Fibroblast of peridontal ligament (primary cell): ENCODE measurements at regions not wholly inside any gene's neighbourhood (a gene's known extent, or its start where the extent isn't known, plus 50 kb on each side); places are given as distances from the start of the nearest gene placed in this dataset.

Experiments
- DNase-seq: peaks from one replicate; pipeline ENCODE4 v3.0.0-alpha.2; 2010; ENCODE audit errors: extremely low read depth

DNA sequence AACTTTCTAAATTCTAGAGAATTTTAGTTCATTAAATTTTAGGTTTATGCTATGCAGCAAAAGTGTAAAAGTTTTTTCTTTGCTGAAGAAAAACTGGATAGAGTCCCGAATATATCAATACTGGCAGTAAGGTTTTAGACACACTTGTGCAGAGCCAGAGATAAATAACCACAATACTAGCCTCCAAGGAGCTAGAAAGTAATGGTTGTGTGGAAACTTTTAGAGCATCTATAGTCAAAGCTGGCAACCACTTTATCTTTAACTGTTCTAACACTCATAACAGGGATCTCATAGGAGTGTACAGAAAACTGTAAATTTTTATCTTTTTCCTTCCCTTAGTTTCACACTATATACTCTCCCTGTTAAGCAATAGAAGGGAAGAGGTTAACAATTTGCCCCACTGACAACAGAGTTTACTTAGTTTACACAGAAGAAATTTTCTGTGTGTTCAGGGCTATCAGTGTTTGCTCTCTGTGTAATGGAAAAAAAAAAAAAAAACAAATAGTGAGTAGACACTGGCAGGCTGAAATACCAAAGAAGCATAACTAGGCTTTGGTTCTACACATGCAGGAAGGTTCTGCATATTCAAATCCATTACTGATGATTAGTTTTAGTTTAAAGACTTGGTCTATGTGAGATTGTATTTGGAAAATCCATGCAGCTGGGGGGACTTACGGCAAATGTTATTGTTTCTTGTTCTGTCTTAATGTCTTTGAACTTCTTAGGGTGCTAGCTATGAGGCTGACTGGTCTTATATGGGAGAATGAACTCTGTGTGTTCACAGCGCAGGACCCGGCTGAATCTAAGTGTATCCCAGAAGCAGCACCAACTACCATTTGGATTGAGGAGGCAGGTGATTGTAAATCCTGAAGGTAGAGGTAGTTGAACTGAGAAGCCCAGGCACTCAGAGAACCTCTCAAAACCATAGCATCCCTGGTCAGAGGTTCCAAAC lies 187.6 kb downstream of the PCSK1 start:
- peak; percentile 31 for DNase-seq

DNA sequence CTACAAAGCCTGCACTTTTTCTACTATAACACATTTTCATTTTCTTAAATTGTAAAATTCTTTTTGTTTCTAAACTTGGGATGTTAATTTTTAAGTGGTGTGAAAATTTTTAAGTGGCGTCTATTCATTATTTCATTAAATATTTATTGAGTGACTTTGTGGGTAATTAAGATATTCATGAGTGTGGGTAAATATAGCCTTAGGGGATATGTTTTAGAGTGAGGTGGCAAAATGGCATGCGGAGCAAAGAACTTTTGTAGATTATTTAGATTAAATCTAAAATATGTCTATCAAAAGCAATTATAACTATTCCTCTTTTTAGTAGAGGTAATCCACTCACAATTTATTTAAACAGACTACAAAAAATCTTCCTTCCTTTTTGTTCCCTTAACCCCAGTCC lies 188.4 kb downstream of the PCSK1 start:
- DNase-seq = no peak

DNA sequence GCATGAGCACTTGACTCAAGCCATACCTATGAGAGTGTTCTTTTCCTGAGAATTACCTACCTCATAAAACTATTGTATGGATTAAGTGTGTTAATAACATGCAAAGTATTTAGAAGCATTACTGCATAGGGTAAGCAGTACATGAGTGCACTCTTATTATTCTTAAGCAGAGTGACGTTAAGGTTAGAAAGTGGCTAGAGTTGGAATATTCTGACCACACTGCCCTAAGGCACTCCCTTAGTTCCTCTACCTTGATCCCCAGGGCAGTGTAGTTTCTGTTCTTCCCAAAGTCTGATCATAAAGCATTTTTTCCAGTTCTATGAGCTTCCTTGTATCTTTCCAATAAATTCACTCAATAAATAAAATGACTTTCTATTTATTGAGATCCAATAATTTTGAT lies 189.2 kb downstream of the PCSK1 start:
- no peak for DNase-seq

DNA sequence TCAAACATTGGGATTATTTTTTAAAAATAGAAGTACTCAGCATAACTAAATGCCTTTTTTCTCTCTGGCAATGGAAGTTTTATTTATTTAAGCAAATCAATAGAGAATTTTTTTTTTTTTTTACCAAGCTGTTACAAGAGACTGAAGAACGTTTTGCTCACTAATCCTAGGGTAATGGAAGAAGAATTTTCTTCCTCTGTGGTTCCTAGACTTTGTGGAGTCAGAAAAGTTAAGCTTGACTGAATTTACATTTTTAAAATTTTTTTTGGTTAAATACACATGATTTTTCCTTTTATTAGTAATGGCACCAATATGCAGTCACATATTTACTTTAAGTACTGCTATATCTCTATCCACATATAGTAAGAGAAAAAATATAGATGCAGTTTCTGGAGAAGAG lies 189.8 kb downstream of the PCSK1 start:
- DNase-seq = peak; percentile 72

DNA sequence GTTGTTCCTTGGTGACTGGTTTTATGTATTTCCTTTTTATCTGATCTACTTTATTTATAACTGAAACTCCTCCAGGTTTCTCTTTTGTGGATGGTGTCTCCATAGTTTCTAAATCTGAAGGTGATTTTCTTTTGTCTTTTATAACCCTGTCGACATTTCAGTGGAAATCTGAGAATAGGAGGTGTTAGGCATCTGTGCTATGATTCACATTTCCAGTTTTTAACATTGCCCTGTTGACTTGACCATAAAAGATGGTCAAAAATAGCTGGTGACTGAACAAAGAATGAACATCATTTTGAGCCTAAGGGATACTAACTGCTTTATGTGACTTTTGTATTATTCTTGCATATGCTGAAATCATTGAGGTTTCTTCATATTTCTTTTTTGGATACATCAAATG lies 190.5 kb downstream of the PCSK1 start:
- DNase-seq = no peak

DNA sequence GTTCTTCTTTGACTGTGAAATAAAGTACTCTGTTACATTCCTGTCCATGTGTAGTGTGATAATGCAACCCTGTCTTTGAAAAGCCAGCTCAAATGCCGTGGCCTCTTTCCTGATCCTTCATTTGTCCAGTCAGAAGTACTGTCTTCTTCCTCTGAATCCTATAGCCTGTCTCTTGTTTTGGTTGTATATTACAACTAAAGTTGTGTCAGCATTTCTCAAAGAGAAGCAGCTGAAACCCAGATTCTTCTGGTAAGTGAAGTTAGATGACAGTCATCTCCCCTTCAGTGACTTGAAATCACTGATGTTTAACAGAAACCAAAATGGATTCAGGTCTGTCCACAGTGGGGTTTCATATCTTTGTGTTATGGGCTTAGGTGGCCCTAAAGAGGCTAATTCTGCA lies 196.2 kb downstream of the PCSK1 start:
- DNase-seq = no peak

DNA sequence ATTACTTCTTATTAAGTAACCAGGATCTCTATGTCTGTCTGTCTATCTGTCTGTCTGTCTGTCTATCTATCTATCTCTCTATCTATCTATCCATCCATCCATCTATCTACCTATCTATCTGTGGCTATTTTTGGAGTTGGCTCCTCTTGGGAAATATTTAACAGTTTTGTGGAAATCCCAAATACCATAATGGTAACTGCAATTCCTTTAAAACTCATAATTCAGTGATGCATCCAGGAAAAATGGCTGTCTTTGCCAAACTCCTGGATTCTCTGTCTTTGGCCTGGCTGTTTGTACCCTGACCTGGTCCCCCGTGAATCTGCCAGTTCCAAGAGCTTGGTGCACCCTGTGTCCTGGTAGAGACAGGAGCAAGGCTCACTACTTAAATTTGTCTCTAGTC lies 197.0 kb downstream of the PCSK1 start:
- DNase-seq = peak; percentile 41

DNA sequence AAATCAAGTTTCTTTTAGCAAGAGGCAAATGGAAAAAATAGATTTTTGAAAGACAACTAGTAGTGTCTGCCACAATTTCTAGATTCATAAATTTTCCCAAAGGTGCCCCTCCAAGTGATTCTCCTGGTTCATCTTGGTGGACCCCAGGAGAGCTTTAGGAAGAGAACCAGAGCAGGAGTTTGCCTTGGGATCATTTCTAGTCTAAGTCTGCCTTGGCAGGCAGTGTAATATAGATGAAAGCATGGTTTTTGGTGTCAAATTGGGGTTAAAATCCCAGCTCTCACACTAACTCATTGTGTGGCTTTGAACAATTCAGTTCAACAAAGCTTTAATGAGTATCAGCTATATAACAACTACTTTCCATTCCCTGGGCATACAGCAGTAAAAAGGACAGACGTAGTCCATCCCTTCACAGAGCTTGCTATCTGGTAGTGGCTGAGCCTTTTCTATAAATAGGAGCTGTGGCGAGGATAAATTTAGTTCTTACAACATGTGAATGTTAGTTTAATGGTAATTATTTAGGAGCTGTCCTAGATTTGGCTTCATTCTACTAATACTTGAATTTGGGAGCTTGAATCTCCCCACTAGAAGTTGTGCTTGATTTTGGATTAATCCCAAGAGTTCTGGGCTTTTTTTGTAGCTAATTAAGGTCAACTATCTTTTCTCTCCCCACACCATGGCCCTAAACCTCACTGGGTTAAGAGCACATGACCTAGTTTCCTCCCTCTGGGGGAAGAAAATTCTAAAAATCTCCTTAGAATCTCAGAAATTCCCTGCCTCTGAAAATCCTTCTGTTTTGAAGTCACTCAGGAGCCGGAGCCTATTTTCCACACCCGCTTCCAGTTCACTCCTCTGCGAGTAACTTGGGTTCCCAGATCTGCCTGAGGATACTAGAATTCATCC lies 197.8 kb downstream of the PCSK1 start:
- DNase-seq = peak; percentile 47

DNA sequence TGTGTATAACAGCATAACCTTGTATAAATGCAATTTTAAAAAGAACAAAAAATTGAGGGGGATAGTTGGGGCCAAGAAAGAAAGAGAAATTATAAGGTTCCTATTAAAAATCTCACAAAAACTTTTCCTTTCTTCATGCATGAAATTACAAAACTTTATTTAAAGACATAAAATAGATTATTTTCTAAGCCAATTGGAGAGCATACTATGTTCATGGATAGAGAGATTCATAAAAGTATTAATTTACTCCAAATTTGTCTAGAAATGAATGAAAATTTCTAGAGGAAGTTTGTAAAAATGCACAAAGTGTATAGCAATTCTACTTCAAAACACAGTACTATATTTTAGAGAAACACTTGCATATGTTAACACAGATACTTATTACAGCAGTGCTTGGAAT lies 200.4 kb downstream of the PCSK1 start:
- no peak for DNase-seq

DNA sequence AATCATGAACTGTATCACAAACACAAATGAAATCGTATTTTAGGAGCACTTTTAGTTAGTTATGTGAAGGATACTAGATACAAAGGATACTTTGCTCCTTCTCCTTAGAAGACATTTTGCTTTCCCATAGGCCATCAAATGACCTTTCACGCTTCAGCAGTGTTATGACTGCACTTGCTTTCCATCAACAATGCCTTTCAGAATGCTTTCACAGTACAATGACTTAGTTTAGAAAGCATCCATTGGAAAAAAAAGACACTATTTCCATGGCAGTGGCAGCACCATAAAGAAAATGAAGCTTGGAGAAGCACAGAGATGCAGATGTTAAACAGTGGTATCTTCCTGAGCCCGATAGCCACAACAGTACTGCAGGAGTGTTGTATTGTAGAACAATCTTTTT lies 203.9 kb downstream of the PCSK1 start:
- no peak for DNase-seq

DNA sequence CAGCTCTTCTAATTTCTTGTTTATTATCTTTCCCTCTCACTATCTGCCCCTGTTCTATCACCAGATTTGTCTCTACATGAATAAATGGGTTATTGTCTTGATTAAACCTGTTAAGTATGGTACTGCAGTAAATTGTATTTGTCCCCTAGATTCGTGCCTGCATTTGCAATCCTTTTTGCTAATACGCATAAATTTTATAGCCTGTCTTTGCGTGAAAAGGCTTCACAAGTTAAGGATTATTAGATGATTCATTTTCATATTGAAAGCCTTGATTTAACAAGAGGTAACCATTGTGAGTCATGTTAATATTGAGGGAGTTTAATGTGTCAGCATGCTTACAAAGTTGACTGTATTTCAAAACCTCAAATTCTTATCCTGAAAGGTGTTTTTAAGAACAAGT lies 204.6 kb downstream of the PCSK1 start:
- no peak for DNase-seq

DNA sequence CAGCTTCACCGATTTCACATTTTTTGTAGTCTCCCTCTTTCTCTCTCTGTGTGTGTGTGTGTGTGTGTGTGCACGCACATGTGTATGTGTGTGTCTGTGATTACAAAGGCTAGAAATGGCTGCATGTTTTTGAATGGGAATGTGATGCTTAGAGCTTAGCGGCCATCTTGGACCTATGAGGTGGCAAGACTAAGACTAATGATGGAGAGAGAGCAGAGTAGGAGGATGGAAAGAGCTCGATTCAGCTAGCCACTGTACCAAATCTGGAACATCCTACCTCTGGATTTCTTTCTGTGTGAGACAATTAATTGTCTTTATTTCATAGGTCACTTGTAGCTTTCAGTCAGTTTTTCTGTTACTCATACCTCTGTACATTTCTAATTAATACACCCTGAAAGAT lies 205.1 kb downstream of the PCSK1 start:
- no peak for DNase-seq

DNA sequence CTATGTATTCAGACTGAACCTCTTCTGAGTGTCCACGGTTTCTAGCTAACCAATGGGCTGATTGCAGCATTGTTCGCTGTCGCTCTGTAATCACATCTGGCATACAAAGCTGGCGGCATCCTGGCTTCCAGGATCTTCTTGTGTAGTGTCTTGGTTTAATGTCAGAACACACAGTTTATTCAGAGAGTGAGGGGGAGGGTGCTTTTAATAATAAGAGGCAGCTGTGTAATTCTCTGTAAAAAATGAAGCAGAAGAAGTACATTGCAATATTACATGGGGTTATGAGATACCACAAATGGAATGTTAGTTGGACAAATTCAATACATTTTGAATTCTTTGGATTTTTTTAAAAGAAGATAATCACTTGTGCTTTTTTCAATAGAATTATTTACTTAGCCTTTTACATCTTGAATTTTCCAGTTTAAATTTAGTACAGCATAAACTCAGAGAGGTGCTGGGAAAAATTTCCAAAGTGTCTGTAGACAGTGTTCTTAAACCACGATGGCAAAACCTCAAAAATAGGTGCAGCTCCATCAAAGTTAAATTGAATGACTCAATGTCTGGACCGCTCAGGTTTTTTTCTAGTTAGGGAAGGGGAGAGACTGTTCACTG lies 206.0 kb downstream of the PCSK1 start:
- peak; percentile 96 for DNase-seq

DNA sequence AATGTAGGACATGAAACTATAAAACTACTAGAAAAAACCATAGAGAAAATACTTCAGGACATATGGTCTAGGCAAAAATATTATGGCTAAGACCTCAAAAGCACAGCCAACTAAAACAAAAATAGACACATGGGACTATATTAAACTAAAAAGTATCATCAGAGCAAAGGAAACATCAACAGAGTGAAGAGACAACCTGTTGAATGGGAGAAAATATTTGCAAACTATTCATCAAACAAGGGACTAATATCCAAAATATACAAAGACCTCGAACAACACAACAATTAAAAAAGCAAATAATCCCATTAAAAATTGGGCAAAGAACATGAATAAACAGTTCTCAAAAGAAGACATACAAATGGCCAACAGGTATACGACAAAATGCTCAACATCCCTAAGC lies 210.9 kb downstream of the PCSK1 start:
- no peak for DNase-seq

DNA sequence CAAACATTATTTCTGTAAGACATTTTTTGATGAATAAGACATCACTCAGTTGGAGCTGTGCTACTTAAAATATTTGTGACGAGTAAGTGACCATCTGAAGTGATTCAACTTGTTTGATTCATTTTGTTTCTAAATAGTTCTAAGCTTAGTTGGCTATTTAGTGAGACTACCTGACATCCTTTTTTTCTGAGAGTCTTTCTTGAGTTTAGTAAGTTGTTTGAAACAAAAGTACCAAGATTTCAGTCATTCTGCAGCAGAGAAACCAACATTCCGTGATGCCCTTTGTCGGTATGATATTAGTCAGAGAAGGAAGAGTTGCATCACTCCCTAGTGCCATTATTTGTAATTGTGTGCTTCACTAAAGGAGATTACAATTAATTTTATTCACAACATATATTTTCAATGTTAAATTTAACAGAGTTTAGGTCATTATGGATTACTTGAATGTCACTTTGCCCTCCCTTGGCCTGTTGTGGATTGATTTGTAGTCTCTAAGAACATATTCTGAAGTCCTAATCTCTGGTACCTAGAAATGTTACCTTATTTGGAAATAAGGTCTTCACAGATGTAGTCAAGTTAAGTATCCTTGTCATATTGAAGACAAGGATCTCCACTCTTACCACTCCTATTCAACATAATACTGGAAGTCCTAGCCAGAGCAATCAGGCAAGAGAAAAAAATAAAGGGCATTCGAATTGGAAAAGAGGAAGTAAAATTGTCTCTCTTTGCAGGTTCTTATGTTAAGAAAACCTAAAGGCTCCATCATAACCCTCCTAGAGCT lies 212.2 kb downstream of the PCSK1 start:
- DNase-seq = peak; percentile 81

DNA sequence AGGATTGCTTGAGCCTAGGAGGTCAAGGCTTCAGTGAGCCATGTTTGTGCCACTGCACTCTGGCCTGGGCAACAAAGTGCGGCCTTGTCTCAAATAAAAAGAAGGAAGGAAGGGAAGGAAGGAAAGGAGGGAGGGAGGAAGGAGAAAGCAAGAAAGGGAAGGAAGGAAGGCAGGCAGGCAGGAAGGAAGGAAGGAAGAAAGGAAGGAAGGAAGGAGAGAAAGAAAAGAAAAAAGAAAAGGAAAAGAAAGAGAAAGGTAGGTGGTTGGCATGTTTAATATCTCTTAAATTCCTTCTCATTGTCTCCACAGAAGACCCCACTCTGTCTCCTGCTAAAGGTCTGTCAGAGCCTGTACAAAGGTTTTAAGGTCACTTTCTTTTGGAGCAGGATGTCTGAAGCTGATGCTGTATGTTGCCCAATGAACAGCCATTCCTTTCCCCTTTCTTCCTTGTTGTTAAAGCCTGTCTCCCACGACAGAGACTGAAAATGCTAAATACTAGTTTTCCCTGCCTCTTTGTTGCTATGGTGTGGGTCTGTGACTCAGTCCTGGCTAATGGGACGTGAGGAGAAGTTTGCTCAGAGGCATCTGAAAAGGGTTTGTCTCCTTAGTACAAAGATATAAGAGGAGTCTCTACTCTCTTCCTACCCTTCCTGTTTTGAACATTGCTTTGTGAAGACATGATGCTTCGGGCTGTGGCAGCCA lies 213.3 kb downstream of the PCSK1 start:
- peak; percentile 77 for DNase-seq

DNA sequence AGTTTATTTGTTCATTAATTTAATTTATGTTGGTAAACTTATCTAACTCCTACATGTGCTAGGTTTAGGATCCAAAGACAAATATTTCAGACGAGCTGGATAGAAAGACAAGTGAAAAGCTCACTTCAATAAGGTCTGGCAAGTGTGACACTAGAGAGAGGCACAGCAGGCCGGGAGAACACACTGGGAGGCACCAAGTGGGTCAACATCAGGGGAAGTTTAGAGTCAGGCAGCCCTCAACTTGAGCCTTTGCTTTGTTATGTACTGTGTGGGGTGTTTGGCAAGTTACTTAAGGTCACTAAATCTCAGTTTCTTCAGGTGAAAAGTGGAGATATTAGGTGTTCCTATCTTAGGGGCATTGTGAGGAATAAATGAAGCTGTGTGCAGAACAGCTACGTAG lies 214.4 kb downstream of the PCSK1 start:
- no peak for DNase-seq

DNA sequence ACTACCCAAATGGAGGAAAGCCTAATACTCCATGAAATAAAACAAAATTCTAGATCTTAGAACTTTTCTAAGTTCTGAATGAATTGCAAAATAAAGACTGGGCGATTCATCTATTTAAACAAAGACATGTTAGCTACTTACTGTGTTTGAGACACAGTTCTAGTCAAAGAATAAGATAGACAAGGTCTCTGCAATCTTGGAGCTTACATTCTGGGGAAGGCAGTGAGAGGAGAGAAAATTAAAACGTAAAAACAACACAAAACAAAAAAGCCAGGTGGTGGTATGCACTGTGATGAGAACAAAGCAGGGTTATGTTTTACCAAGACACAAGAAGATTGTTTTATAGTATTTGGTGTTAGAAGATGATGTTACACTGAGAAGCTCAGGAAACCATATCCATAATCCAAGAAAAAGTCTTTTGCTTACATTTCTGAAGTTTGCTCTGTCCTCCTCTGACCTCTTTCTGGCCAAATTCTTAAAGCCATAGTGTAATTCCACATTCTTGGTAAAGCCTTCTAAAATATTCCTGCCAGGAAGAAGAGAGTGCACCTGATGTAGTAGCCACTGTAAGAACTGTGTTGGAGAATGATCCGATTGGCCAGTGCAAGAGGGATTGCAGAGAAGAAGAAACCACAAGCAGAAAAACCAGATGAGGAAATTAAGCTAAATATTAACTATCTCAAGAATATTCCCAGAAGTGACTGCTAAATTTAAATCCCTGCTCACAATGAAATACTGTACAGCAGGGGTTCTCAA lies 218.4 kb downstream of the PCSK1 start:
- peak; percentile 67 for DNase-seq

DNA sequence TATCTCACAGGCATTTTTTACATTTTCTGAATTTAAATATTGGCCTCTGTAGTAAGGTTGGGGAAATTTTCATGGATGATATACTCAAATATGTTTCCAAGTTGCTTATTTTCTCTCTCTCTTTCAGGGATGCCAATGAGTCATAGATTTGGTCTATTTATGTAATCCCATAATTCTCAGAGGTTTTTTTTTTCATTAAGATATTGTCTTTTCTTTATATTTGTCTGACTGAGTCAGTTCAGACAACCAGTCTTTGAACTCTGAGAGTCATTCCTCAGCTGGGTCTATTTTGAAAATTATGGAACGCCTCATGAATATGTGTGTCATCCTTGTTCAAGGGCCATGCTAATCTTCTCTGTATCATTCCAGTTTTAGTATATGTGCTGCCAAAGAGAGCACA lies 223.2 kb downstream of the PCSK1 start:
- DNase-seq = peak; percentile 90

DNA sequence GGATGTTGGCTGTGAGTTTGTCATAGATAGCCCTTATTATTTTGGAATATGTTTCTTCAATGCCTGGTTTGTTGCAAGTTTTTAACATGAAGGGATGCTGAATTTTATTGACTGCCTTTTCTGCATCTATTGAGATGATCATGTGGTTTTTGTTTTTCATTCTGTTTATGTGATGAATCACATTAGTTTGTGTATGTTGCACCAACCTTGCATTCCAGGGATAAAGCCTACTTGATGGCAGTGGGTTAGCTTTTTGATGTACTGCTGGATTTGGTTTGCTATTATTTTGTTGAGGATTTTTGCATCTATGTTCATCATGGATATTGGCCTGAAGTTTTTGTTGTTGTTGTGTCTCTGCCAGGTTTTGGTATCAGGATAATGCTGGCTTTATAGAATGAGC lies 225.6 kb downstream of the PCSK1 start:
- no peak for DNase-seq
